Bone marrow (tissue), 2 donors: ENCODE measurements at regions not wholly inside any gene's neighbourhood (a gene's known extent, or its start where the extent isn't known, plus 50 kb on each side); places are given as distances from the start of the nearest gene placed in this dataset.

Experiments used
- DNase-seq, 2 donors: peaks; one replicate each; lab custom pipeline; 2025; lab: John Stamatoyannopoulos, UW

DNA sequence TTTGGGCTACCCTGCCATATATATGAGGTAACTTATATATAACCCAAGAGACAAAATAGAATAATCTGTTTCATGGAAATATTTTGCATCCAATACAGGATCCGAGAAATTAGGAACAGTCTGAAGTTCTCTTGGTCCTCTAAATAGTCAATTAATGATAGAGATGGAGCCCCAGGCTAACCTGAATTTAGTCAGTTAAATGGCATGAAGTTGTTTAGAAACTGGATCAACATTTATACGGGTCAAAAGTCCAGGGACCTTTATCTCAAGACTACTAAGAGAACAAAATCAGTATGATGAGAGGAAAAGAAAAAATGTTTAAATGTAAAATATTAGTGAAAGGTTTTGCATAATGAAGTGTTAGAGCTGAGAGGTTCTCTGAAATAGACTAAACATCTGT is 303.3 kb upstream of the ACTBL2 start:
- no peak for DNase-seq

DNA sequence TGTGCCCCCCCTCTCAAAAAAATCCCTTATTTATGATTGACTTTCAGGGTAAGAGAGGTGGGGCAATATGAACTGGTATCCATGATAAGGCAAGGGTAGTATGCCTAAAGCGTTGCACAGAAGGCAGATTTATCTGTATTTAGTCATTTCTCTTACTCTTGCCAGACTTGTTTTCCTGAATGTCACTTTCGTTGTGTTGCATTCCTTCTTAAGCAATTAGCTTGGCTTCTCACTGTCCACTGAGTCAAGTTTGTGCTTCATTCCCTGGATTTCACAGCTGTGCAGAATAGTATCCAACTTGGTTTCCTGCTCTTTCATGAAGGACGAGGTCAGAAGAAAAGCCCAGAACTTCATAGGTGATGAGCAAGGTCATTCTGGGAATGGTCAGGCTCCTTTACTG is 301.5 kb upstream of the ACTBL2 start:
- DNase-seq: no peak

DNA sequence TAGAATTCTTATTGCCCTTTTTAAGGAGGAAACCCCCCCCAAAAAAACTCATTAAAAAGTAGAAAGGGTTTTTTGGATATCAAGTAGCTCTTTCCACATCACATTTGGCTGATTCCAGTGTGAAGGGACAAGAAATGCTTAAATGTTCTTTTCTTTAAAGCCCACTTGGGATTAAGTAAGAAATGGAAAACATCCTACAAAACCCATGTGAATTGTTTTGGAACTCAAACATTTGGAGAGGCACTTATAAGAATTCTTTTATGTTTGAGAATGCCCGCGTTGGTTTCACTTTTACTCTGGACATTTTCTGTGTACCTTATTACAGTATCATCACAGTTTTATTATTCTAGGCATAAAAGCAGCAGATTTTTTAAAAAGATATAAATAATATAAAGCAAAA is 301.1 kb upstream of the ACTBL2 start:
- DNase-seq: no peak

DNA sequence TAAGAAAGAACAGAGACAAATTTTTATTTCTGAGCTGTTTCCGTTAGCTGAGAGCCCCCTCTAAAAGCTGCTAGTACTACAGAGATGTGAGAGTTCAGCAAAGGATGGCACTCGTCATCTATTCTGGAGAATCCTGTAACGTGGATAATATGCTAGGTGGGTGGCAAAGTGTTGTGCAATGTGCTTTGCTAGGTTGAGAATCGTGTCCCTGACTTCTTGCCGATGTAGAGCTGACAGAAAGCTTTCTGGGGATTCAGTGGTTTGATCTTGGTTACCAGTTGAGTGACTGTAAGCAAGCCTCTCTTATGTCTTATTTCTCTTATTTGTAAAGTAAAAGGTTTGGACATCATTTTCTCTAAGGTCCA is 298.3 kb upstream of the ACTBL2 start:
- DNase-seq: no peak

DNA sequence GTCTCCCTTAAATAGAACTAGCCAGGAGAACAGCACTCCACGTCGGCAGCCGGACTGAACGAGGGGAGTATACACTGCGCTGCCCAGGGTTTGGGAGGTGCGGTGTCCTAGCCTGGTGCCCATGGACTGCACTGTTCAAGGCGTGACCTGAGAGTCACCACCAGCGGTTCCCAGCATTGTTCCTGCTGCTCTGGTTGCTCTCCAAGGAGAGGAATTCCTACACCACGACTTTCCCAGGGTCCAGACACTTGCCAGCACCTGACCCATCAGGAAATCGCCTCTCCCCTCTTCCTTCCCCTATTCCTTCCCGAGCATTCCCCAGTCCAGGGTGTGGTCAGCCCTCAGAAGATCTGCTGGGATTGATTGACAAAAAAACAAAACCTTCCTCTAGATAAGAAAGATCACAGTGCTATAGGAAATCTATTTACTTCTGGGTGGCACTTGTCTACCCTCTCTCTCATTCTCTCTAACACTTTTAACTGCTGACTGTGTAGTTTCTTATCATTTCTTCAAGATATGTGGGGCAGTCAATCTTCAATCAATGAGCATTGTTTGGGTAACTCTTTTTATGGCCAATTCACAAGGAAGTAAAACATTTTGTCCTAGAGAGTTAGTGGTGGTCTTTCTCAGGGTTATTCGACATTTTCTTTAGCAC is 297.8 kb upstream of the ACTBL2 start:
- no peak for DNase-seq

DNA sequence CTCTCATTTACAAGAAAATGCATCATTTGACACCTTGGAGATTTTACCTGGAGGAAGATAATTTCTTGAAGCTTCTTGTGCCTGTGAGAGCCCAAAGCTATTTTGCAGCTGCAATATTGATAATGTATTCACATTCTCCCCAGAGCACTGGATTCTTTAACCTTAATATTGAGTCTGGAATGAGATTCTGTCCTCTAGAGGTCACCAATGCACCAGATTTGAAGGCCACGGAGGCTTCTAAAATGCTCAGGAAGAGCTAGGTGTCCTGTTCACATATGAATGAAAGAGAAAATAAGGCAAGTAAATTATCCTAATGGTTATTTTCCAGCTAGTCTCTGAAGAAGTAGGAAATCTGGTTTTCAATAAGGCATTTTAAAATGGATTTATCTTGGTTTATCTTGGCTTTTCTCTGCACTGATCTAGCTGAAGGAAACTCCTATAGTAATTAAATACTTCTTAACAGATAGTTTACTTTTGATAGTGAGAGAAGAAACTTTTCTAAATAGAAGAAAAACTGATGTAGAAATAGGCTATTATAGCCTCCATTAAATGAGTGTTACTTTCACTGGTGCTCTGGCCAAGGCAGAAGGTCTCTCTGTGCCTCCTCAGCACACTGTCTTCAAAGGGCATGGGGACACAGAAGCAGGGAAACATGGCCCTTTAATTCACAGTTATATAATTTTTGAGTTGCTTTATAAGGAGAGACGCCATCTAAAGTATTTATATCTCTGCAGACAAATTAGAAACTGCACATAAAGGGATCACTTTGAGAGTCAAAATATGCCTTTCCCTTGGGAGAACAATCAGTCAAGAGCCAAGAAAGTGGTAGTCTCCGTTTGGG is 297.0 kb upstream of the ACTBL2 start:
- DNase-seq: no peak

DNA sequence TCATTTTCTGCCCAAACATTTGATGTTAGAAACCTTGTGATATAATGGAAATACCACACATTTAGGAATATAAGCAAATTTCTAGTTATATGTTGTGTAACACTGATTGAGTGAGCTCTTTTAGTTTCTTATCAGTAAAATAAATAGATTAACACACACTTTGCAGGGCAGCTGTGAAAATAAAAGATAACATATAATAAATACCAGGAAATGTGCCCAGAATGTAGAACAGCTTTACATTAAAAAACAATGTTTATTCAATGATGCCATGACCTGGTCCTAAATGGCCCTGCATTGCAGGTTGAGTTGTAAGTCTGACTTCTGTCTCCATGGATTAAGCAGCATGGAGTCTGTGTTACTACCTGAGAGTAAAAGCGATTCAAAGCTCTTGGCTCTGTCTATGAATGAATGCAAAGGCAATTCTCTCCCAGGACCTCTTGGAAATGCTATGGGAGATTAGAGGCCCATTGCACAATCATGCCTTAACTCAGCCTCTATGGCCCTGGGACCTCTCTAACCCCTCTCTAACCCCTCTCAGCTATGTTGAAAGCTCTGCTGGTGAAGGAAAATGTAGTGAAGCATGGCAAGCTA is 296.0 kb upstream of the ACTBL2 start:
- DNase-seq: no peak

DNA sequence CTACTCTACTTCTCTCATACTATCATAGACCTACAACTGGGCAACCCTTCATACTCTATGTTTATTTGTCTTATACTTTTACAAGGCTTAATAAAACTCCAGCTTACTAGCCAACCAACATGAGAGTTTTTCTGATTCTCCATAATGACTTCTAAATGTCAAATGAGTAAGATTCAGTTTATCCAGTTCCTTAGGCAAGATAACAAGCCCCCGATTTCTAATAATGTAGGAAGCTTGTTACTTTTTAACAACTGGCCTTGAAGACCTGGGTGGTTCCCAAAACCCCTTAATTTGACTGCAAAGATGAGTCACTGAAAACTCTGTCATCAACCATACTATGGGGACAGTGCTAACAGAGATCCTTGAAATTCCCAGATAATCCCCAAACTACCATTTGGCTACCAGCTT is 294.6 kb upstream of the ACTBL2 start:
- DNase-seq: no peak

DNA sequence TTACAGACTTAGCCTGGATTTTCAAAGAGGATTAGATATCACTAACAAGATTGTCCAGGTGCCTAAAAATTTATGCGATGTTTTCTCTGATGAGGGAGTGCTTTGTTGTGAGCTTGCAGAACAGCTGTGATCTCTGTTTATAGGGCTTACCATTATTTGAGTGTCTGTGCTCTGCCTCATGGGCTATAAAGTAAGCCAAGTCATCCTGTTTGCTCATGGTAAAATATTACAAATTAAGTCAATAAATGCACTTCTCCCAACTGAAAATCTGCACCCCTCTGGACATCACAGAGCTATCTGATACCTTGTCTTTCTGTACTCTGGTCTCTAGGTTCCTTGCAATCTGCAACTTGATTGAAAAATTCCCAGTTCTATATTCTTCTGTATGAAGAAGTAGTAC is 293.4 kb upstream of the ACTBL2 start:
- DNase-seq: no peak

DNA sequence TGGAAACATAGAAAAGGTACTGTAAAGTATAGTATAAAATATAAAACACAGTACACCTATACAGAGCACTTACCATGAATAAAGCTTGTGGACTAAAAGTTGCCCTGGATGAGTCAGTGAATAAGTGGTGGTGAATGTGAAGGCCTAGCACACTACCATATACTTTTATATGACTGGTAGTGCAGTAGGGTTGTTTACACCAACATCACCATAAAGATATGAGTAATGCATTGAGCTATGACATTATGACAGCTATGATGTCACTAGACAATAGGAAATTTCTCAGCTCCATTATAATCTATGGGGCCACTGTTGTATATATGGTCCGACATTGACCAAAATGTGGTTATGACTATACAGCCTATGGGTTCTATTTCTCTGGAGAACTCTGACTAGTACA is 291.8 kb upstream of the ACTBL2 start:
- DNase-seq: no peak

DNA sequence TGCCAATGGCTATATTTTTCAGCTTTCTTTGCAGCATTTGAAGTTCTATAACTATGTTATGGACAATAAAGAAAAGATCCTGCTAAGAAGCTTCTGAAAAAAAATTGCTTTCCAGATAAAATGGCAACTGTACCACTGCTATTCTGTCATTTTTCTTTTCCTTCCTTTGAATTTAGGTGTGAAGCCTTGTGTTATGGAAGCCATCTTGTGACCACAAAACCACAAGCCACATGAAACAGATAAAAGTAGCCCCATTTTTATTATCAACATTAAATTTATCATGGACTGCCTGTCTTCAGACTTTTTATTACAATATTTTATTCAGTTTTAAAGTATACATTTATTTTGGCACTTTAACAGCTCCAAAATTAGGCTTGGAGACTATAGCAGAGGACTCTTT is 289.9 kb upstream of the ACTBL2 start:
- no peak for DNase-seq

DNA sequence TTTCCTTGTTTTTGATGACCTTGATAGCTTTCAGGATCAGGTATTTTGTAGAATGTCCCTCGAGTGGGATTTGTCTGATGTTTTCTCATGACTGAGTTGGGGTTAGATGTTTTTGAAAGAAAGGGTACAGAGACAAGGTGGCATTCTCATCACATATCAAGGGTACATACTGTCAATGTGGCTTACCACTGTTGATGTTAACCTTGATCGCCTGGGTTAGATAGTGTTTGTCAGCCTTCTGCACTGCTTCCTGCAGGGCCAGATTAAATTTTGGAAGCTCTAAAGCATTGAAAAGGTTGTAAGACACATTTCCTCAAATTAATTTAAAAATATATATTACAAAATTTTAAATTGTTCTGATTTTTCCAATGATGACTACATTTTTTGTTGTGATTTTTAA is 287.4 kb upstream of the ACTBL2 start:
- DNase-seq: no peak

DNA sequence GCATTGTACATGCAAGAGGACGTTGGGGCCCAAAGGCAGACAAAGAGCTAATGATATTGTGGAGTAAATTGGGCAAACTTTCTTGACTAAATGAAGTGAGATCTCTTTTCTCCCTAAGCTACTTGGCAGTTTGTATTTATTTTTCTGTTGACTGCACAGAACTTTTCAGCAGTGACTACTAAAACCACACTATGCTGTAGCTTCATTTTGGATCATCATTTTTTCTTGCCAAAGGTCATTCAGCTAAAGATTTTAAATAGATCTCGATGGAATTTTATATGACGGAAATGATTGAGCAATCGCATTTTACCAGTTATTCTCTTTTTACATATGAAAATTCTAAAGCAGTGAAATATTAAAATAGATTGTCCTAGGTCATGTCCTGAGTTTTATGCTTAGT is 286.1 kb upstream of the ACTBL2 start:
- no peak for DNase-seq

DNA sequence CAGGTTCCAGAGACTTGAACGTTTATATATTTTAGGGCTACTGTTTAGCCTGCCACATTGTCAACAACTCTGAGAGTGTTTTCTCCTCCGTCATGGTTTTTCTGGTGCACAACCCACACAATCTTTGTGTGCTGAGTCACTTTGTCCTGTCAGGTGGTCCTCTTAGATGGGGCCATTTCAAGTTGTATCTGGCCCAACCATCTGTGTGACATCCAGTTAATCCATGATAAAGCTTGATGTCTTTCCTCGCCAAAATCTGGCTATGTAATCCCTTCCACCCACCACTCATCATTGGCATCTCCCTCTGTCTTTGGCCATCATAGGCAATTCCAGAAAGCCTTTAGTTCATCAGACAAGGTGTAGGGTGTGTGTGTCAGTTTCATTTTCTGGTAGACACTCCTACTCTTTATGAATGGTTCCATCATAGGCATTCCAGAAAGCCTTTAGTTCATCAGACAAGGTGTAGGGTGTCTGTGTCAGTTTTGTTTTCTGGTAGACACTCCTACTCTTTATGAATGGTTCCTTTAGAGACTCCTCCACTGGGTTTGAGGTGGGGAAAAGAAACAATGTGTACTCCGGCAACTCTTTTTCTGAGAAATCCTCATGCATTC is 282.0 kb upstream of the ACTBL2 start:
- DNase-seq: no peak

DNA sequence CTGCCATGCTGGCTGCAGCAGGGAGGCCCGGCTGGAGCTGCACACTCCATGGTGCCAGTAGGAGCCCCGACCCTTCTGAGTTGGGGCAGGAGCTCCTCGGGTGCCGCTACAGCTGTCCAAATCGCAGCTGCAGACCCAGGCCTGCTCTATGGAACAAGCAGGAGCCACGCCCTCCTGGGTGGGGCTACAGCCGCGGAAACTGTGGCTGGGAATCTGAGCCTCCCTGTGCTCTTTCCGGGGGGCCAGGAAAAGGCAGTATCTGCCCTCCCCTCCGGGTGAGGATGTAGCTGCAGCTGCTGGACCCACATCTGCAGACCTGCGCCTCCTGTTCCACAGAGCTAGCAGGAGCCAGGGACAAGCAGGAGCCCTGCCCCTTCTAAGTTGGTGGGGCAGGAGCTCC is 278.9 kb upstream of the ACTBL2 start:
- DNase-seq: no peak

DNA sequence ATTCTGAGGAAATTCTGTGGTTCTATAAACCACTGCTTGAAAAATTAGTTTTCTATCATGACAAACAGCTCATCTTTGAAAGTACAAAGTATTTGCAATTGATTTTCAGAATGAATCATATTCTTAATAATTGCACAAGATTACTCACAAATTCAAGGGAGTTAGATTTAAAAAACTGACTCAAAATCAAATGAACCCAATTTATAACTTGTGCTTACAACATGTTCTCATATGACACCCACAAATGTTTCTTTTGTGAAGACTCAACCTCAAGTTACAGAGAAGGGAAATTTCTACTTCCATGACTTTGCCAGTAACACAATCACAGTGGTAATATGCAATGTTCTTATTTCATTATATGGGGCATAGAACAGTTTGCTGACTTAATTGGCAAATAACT is 272.0 kb upstream of the ACTBL2 start:
- no peak for DNase-seq

DNA sequence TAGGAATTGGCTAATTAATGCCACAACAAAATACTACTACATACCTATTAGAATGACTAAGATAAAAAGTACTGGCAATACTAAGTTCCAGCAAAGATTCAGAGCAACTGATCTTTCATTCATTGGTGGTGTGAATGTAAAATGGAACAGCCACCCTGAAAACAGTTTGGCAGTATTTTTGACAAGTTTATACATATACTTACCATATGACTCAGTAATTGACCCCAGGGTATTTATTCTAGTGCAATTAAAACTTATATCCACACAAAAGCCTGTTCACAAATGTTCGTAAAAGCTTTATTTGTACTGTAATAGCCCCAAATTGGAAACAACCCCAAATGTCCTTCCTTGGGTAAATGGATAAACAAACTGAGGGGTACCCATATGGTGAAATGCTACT is 270.8 kb upstream of the ACTBL2 start:
- DNase-seq: no peak

DNA sequence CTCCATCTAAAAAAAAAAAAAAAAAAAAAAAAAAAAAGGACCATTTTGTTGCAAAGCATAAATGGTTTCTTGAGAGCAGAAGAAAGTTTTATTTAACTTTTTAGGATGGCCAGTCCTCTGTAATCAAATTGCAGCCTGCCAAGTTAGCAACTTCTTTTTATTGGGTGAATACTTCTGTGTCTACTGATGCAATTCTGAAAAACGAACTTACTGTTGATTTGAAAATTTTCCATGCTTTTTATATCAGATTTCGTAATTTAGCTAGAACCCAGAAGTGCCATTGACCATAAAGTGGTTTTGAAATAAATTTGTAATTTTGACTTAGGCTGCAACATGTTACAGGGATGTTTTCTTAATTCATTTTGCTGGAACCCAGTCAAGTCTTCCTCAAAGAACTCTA is 269.1 kb upstream of the ACTBL2 start:
- no peak for DNase-seq

DNA sequence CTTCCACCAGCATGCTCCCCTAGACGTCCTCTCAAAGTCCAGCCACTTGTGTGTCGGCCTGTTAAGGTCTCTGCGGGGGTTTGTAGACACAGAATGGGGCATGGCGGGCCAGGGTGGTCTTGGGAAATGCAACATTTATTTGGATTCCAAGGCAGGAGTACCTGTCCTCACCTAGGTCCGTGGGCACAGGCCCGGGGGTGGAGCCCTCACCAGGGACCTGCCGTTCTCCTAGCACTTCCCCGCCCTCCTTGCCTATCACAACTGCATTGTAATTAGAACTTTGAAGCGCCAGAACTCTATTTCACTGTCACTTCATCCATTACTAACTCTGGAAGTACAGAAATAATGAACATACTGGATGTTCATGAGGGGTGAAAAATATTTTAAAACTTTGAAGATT is 268.3 kb upstream of the ACTBL2 start:
- DNase-seq: no peak

DNA sequence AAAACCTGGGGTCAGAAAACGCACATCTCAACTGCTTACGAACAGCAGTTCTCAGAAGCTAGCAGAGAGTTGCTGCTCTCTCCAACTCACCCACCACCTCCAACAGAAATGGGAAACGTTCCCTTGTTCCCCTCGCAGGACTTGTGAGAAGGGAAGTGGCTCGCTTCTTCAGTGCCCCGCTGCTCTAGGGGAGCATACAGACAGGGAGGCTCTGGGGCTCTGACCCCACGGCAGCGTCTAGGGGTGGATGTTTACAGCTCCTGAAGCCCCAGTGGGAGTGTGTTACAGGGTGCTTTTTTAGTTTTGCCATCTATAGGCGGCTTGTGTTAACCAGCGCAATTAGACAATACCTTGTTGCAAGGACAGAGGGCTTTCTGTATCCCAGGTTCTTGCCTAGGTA is 267.7 kb upstream of the ACTBL2 start:
- DNase-seq: no peak

DNA sequence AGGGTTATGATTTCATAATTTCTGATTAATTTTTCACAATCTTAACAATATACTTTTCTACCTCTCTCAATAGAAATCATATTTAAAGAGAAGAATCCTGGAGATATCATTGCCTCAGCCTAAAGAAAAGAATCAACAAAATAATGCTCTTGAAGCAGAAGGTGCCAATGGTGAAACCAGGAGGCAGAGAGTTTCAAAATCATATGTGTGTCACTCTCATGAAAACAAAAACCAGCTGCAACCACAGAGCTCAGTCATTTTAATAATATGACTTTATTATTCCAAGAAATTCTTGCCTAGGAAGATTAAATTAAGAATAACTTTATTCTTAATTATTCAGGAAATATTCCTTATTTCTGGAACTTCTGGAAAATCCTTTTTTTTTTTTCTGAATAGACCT is 266.8 kb upstream of the ACTBL2 start:
- DNase-seq: no peak

DNA sequence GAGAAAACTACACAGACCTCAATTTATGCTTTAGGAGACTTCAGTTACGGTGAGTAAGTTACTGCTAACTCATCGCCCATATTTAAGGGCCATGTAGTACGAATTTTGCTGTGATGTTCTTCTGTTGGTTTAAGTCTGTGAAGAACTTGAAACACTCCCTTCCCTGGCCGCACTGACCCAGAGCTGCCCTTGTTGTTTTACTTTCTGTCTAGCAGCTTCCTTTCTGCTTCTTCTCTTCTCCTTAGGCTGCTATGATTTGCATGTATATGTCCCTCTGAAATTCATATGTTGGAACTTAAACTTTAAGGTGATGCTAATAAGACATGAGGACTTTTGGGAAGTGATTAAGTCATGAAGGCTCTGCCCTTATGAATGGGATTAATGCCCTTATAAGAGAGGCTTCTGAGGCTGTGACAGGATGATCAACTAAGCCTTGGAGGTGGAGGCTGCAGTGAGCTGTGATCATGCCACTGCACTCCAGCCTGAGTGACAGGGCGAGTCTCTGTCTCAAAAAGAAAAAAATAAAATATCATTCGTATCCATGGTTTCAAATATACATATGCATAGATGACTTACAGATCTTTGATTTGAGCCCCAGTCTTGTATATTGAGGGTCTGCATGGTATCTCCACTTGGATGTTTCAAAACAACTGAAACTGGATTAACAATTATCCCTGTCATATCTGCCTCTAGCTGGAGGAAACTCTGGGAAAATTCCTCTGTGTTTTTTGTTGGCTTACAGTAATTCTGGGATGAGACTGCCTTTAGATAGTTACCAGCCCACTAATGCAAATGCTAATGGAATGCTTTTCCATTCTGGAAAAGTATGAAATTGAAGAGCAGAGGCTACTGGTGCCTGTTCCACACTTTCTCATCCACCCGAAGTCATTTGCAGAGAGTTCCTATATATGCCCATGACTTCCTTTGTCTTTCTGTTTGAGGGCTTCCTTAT is 263.4 kb upstream of the ACTBL2 start:
- DNase-seq: no peak
